ENCODE measurements at regions not wholly inside any gene's neighbourhood (a gene's known extent, or its start where the extent isn't known, plus 50 kb on each side); places are given as distances from the start of the nearest gene placed in this dataset.

DNA sequence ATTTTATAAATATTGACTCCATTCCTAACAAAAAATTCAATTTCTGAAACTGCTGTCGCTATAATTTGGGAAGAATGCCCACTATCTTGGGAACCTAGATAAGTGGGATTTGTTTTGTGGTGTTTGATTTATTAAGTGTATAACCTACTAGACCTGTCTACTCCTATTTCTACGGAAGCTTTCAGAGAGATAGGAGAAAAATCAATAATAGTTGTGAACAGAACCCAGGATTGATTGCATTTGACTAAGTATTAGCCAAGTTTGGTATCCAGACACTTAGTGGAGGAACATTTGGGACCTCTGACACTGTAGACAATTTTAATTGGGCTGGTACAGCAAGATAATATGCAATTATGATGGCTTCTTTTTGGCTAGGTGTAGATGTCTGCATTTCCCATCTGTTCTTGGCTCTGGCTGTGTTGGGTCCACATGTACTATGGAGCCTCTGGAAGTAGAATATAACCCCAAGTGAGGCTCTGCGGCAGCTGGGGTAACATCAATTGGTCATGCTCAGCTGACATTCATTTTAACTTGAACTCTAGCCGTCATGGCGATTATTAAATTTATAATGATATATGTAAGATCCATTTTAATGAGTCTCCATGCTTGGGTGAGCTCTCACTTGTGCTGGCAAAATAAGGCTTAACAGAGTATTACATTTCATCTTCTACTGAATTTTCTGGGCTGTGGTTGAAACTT, 111.5 kb upstream of the E2F8 start:
- no peak for DNase-seq

GRCh38 chr11:19351426-19351825, 110.7 kb upstream of the E2F8 start:
- no peak for DNase-seq

DNA sequence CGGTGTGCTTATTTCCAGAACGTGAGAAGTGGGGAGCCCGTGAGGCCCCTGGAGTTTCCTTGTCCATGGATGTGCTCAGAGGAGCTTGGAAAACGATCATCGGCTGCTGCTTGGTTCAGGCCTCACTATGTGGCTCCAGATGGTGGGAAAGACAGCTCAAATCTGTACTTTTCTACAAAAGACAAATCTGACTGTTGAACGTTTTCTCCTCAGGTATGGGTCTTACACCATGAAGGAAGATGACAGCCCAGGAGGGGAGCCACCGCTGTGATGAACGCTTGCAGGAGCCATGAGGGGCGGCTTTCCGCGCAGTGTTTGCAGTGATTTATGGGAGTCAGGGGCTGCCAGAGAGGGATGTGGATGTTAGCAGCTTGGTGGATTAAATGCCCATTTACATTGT, 109.4 kb upstream of the E2F8 start:
- DNase-seq: no peak

GRCh38 chr11:19349340-19350025, 108.7 kb upstream of the E2F8 start:
- no peak for DNase-seq

DNA sequence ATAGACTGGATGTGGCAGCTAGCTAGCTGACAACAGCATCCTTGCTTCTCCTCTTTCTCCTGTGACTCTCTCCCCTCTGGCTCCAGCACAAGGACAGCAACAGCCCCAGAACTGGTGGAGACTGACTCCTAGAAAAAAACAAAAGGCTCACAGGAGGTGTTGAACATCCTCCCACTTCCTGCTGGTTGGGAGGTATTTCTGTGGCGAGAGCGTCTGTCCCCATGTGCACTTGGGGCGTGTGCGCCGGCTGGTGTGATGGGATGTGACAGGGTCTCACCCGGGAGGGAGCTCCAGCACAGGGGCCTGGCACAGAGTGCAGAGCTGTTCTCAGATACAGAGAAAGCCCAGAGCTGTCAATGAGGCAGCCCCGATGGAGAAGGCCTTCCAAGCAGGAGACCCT, 107.2 kb upstream of the E2F8 start:
- DNase-seq: no peak

DNA sequence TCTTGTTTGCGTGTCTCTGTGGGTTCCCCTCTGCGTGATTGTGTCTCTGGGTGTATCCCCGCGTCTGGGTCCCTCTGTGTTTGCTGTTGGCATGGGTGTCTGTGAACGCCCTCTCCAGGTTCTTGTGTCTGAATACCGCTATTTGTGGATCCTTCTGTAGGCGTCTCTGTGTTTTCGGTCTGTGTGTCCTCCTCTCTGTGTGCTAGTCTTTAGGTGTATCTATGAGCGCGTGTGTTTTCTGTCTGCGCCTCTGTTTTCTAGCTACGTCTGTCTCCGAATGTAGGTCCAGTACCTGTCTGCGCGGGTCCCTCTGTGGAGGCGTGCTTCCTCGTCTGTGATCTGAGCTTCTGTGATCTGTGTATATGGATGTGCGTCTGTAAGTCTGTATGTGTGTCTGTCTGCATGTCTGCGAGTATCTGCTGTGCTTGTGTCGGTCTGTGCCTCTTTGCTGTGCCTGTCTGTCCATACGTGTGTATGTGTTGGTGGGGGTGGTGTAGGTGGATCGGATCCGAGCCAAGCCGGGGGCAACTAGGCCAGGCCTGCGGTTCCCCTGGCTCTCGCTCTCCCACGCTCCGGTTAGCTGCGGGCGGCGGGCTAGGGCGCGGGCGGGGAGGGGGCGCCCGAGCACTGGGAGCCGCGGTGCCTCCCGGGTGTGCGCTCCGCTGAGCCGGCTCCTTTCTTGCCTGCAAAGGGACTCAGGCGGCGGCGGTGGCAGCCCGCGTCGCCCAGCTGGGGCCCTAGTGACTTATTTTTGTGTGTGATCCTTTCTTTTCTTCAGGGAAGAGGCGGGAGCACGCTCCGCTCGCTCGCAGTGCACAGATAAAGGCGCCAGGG, 105.3 kb upstream of the E2F8 start:
- DNase-seq: no peak

GRCh38 chr11:19345519-19345847, 104.7 kb upstream of the E2F8 start:
- DNase-seq: no peak

GRCh38 chr11:19344661-19345518, 104.1 kb upstream of the E2F8 start:
- DNase-seq: no peak

- DNase-seq: no peak
These were observed 101.3 kb upstream of the E2F8 start for GRCh38 chr11:19342036-19342435.

DNA sequence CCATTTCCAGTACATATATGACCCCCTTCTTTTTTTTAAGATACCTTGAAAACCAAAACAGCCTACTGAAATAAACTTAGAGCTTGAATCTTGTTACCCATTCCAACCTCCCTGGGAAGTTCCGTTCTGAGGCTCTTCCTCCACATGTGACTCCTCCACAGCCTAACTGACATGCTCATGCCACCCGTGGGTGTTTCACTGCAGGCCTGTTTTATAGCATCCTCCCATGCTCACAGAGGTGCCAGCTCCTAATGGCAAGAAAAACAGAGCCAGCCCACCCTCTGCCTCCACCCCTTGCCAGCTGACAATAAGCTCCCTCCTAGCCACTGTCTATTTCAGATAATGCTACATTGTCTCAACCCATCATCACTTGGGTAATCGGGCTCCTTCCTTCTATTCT, 97.6 kb upstream of the E2F8 start:
- DNase-seq: no peak

GRCh38 chr11:19337779-19338178, 97.0 kb upstream of the E2F8 start:
- no peak for DNase-seq

- no peak for DNase-seq
These were observed 95.6 kb upstream of the E2F8 start for GRCh38 chr11:19336331-19336730.

GRCh38 chr11:19332476-19332875, 91.7 kb upstream of the E2F8 start:
- DNase-seq: no peak

DNA sequence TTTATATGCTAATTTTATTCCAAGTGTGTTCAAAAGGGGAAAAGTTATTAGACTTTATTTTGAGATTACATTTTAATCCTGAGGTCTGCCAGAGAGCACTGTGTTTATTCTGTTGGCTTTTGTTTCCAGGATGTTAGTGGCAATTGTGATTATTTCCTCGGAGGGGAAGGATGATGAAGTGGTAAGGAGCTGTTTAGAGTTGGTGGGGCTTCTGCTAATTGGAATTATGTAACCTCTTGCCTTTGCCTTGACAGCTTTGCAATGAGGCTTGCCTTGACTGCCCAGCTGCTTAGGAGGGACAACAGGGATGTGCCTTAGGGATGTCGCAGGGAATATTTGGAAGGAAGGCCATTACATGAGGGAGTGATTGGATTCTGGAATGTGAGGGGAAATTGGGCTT, 89.7 kb upstream of the E2F8 start:
- no peak for DNase-seq

- no peak for DNase-seq
These were observed 89.2 kb upstream of the E2F8 start for GRCh38 chr11:19329970-19330369.

- DNase-seq: no peak
These were observed 88.0 kb upstream of the E2F8 start for GRCh38 chr11:19328586-19329311.

GRCh38 chr11:19327280-19327679, 86.5 kb upstream of the E2F8 start:
- no peak for DNase-seq

GRCh38 chr11:19326499-19326898, 85.8 kb upstream of the E2F8 start:
- DNase-seq: no peak

GRCh38 chr11:19323502-19323901, 82.8 kb upstream of the E2F8 start:
- DNase-seq: no peak

GRCh38 chr11:19321351-19321750, 80.6 kb upstream of the E2F8 start:
- DNase-seq: no peak

- DNase-seq: no peak
These were observed 80.1 kb upstream of the E2F8 start for GRCh38 chr11:19320827-19321226.

- no peak for DNase-seq
These were observed 75.7 kb upstream of the E2F8 start for GRCh38 chr11:19316434-19316833.
